ENCODE measurements at regions not wholly inside any gene's neighbourhood (a gene's known extent, or its start where the extent isn't known, plus 50 kb on each side); places are given as distances from the start of the nearest gene placed in this dataset.

- TF ChIP-seq, protein P1, sequence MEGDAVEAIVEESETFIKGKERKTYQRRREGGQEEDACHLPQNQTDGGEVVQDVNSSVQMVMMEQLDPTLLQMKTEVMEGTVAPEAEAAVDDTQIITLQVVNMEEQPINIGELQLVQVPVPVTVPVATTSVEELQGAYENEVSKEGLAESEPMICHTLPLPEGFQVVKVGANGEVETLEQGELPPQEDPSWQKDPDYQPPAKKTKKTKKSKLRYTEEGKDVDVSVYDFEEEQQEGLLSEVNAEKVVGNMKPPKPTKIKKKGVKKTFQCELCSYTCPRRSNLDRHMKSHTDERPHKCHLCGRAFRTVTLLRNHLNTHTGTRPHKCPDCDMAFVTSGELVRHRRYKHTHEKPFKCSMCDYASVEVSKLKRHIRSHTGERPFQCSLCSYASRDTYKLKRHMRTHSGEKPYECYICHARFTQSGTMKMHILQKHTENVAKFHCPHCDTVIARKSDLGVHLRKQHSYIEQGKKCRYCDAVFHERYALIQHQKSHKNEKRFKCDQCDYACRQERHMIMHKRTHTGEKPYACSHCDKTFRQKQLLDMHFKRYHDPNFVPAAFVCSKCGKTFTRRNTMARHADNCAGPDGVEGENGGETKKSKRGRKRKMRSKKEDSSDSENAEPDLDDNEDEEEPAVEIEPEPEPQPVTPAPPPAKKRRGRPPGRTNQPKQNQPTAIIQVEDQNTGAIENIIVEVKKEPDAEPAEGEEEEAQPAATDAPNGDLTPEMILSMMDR (IDR thresholded peaks at IDR 0.05; ENCODE audit: insufficient read depth, low read length), result no peak
- no peak for TF ChIP-seq POLR2AphosphoS5 (IDR thresholded peaks at IDR 0.05; ENCODE audit: low read depth)
- no peak for TF ChIP-seq GABPA (IDR thresholded peaks at IDR 0.05; ENCODE audit: low read depth)
Observed at GRCh38 chr16:65827231-65827630, 539.3 kb upstream of the CDH5 start.

GRCh38 chr16:65825191-65825856, 541.2 kb upstream of the CDH5 start:
- DNase-seq (ENCODE audit: low read depth in 1 of 2, low spot score in 1 of 2), result no peak
- Histone ChIP-seq H3K27me3 (ENCODE audit: insufficient read depth, poor library complexity, severe bottlenecking) (no peaks in the 10 kb centered on the region), H3K27ac (replicated peaks) (no peak overlapping the region), H3K4me3 (replicated peaks; ENCODE audit: insufficient read depth, low read length) (no peak overlapping the region)
- no peak for TF ChIP-seq GABPA (IDR thresholded peaks at IDR 0.05; ENCODE audit: low read depth)
- TF ChIP-seq SPI1 (IDR thresholded peaks at IDR 0.05; ENCODE audit: borderline replicate concordance, low read depth), result no peak
- TF ChIP-seq, protein P1 (IDR thresholded peaks at IDR 0.05; ENCODE audit: insufficient read depth, low read length), result no peak
- TF ChIP-seq, protein P2, sequence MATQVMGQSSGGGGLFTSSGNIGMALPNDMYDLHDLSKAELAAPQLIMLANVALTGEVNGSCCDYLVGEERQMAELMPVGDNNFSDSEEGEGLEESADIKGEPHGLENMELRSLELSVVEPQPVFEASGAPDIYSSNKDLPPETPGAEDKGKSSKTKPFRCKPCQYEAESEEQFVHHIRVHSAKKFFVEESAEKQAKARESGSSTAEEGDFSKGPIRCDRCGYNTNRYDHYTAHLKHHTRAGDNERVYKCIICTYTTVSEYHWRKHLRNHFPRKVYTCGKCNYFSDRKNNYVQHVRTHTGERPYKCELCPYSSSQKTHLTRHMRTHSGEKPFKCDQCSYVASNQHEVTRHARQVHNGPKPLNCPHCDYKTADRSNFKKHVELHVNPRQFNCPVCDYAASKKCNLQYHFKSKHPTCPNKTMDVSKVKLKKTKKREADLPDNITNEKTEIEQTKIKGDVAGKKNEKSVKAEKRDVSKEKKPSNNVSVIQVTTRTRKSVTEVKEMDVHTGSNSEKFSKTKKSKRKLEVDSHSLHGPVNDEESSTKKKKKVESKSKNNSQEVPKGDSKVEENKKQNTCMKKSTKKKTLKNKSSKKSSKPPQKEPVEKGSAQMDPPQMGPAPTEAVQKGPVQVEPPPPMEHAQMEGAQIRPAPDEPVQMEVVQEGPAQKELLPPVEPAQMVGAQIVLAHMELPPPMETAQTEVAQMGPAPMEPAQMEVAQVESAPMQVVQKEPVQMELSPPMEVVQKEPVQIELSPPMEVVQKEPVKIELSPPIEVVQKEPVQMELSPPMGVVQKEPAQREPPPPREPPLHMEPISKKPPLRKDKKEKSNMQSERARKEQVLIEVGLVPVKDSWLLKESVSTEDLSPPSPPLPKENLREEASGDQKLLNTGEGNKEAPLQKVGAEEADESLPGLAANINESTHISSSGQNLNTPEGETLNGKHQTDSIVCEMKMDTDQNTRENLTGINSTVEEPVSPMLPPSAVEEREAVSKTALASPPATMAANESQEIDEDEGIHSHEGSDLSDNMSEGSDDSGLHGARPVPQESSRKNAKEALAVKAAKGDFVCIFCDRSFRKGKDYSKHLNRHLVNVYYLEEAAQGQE (IDR thresholded peaks at IDR 0.05; ENCODE audit: insufficient replicate concordance, low read depth), result no peak

More at GRCh38 chr16:65827231-65827630, 539.3 kb upstream of the CDH5 start:
- Histone ChIP-seq H3K4me3 (replicated peaks; ENCODE audit: insufficient read depth, low read length) (no peak overlapping the region), H3K27ac (replicated peaks) (no peak overlapping the region), H3K27me3 (ENCODE audit: insufficient read depth, poor library complexity, severe bottlenecking) (no peaks in the 10 kb centered on the region)
- no peak for DNase-seq (ENCODE audit: low read depth in 1 of 2, low spot score in 1 of 2)

DNA sequence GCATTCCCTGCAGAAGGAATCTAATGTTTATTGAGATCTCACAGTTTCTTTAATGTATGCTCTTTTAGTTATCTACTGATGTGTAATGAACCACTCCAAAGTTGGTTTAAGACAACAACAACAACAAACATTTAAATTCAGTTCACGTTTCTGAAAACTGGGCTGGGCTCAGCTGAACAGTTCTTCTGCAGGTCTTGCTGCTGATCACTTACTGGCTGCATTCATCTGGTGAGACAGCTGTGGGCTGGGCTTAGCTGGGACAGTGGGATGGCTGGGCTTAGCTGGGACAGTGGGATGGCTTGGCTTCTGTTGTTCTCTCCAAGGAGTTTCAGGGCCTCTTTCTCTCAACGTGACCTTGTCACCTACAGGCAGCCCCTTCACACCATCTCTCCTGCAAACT, 544.3 kb upstream of the CDH5 start:
- TF ChIP-seq, protein P1 (IDR thresholded peaks at IDR 0.05; ENCODE audit: insufficient read depth, low read length), result no peak
- no peak for TF ChIP-seq POLR2AphosphoS5 (IDR thresholded peaks at IDR 0.05; ENCODE audit: low read depth)
- no peak for TF ChIP-seq GABPA (IDR thresholded peaks at IDR 0.05; ENCODE audit: low read depth)
- TF ChIP-seq, protein P2 (IDR thresholded peaks at IDR 0.05; ENCODE audit: insufficient replicate concordance, low read depth), result no peak
- TF ChIP-seq SPI1 (IDR thresholded peaks at IDR 0.05; ENCODE audit: borderline replicate concordance, low read depth), result no peak
- H3K27ac ChIP-seq (replicated peaks), result no peak overlapping the region
- H3K4me3 ChIP-seq (replicated peaks; ENCODE audit: insufficient read depth, low read length), result no peak overlapping the region
- DNase-seq (ENCODE audit: low read depth in 1 of 2, low spot score in 1 of 2), result no peak
- no peaks in the 10 kb centered on the region for H3K27me3 ChIP-seq (ENCODE audit: insufficient read depth, poor library complexity, severe bottlenecking)
